Caco-2 (cell line): ENCODE measurements at regions not wholly inside any gene's neighbourhood (a gene's known extent, or its start where the extent isn't known, plus 50 kb on each side); places are given as distances from the start of the nearest gene placed in this dataset.

ENCODE experiments used
- BruUV-seq: library from RNA; stranded (reverse); fragments of 400-500 nt; replicated peaks from 2 replicates; lab custom pipeline; 2021; lab: Mats Ljungman, UMichigan
- CTCF ChIA-PET: fragments of 300-600 bp; sonication (Branson Sonifier 250); formaldehyde crosslinking; loops from one replicate; lab custom pipeline; 2022; ENCODE audit warnings: antibody characterized with exemption; lab: Charles Lee
- POLR2A ChIA-PET: fragments of 300-600 bp; sonication (Branson Sonifier 250); formaldehyde crosslinking; loops from one replicate; lab custom pipeline; 2022; ENCODE audit warnings: antibody characterized with exemption; lab: Charles Lee
- DNase-seq, 2 experiments: peaks; one replicate each; pipeline versions ENCODE4 v3.0.0 to v3.0.0-alpha.2; 2020 to 2022
- H3K27me3 ChIP-seq: replicated peaks from 2 replicates; pipeline ENCODE4 v1.6.0; 2011; ENCODE audit warnings: low read length; ENCODE audit not compliant: control insufficient read depth, insufficient read depth
- H3K36me3 ChIP-seq: 2 replicates; pipeline ENCODE4 v1.5.1; 2011; ENCODE audit warnings: low read length; ENCODE audit not compliant: control insufficient read depth, insufficient read depth
- H3K4me1 ChIP-seq: fragments of 250-450 bp; sonication (Bioruptor Pico); 2 replicates; pipeline ENCODE4 v1.5.1; 2020; ENCODE audit warnings: mild to moderate bottlenecking
- H3K4me3 ChIP-seq: 2 replicates; pipeline ENCODE4 v1.5.1; 2011; ENCODE audit warnings: low read depth, mild to moderate bottlenecking, control low read depth, low read length
- H3K9me3 ChIP-seq: fragments of 250-450 bp; sonication (Bioruptor Pico); 2 replicates; pipeline ENCODE4 v1.5.1; 2020; ENCODE audit warnings: mild to moderate bottlenecking, moderate library complexity
- H3K27ac Mint-ChIP-seq: one replicate; pipeline ENCODE4 v1.8.0; 2022; ENCODE audit warnings: mixed read lengths; ENCODE audit not compliant: unreplicated experiment
- H3K27me3 Mint-ChIP-seq: one replicate; pipeline ENCODE4 v1.8.0; 2022; ENCODE audit warnings: mixed read lengths; ENCODE audit not compliant: insufficient read depth, unreplicated experiment
- H3K36me3 Mint-ChIP-seq: one replicate; pipeline ENCODE4 v1.8.0; 2022; ENCODE audit warnings: mild to moderate bottlenecking, mixed read lengths; ENCODE audit not compliant: insufficient read depth, unreplicated experiment
- H3K4me1 Mint-ChIP-seq: one replicate; pipeline ENCODE4 v1.8.0; 2022; ENCODE audit warnings: low read depth, mixed read lengths; ENCODE audit not compliant: unreplicated experiment
- H3K4me3 Mint-ChIP-seq: one replicate; pipeline ENCODE4 v1.8.0; 2022; ENCODE audit warnings: mild to moderate bottlenecking, moderate library complexity, mixed read lengths; ENCODE audit not compliant: unreplicated experiment
- H3K9me3 Mint-ChIP-seq: one replicate; pipeline ENCODE4 v1.8.0; 2022; ENCODE audit warnings: mixed read lengths; ENCODE audit not compliant: unreplicated experiment
- CTCF ChIP-seq, 2 experiments: fragments of 200-600 bp in 1 of 2; IDR thresholded peaks; 1 replicate in 1 of 2; 2 replicates in 1 of 2; pipeline versions ENCODE4 v1.5.1 to v1.8.0; 2011 to 2022; ENCODE audit warnings: antibody characterized with exemption in 1 of 2, control low read depth in 1 of 2, inconsistent platforms in 1 of 2, low read depth in 1 of 2, low read length in 1 of 2, mild to moderate bottlenecking in 1 of 2, moderate library complexity in 1 of 2; ENCODE audit not compliant: insufficient read depth in 1 of 2, severe bottlenecking in 1 of 2, unreplicated experiment in 1 of 2
- intact Hi-C: fragments of 100-400 bp; cut with micrococcal nuclease; formaldehyde crosslinking; loops from one replicate; pipeline ENCODE4 v1.10.0; 2022; ENCODE audit not compliant: unreplicated experiment

GRCh38 chr2:104768694-104769093, 85.2 kb upstream of the POU3F3 start:
- H3K4me3 Mint-ChIP-seq: no peak overlapping the region
- no peak for TF ChIP-seq CTCF (IDR thresholded peaks at IDR 0.05; ENCODE audit: insufficient read depth in 1 of 2, low read depth in 1 of 2, low read length in 1 of 2, severe bottlenecking in 1 of 2, unreplicated experiment in 1 of 2)
- no TSS peak for BruUV-seq
- intact Hi-C loops: no loop called here
- DNase-seq: no peak
- CTCF ChIA-PET: no interaction called here
- H3K36me3 ChIP-seq: no peaks in the 10 kb centered on the region
- H3K27ac Mint-ChIP-seq: no peak overlapping the region
- POLR2A ChIA-PET: no interaction called here
- H3K27me3 Mint-ChIP-seq: peaks cover 10% of the 10 kb centered on the region
- H3K36me3 Mint-ChIP-seq: no peaks in the 10 kb centered on the region
- H3K4me3 ChIP-seq: no peak overlapping the region
- H3K27me3 ChIP-seq: no peaks in the 10 kb centered on the region
- no peaks in the 10 kb centered on the region for H3K4me1 ChIP-seq
- no peaks in the 10 kb centered on the region; the same call in 1 of the 2 replicates for H3K9me3 ChIP-seq
- no peaks in the 10 kb centered on the region for H3K4me1 Mint-ChIP-seq
- no peaks in the 10 kb centered on the region for H3K9me3 Mint-ChIP-seq

GRCh38 chr2:104769096-104769495, 84.8 kb upstream of the POU3F3 start:
- Mint-ChIP-seq H3K27ac (no peak overlapping the region), H3K4me1 (no peaks in the 10 kb centered on the region), H3K9me3 (no peaks in the 10 kb centered on the region), H3K27me3 (peaks cover 10% of the 10 kb centered on the region), H3K4me3 (no peak overlapping the region), H3K36me3 (no peaks in the 10 kb centered on the region)
- no peaks in the 10 kb centered on the region; the same call in 1 of the 2 replicates for H3K9me3 ChIP-seq
- intact Hi-C loops: no loop called here
- CTCF ChIA-PET: no interaction called here
- POLR2A ChIA-PET: no interaction called here
- TF ChIP-seq CTCF (IDR thresholded peaks at IDR 0.05; ENCODE audit: insufficient read depth in 1 of 2, low read depth in 1 of 2, low read length in 1 of 2, severe bottlenecking in 1 of 2, unreplicated experiment in 1 of 2): no peak
- no peak overlapping the region for H3K4me3 ChIP-seq
- no peak for DNase-seq
- H3K27me3 ChIP-seq: no peaks in the 10 kb centered on the region; the same call in 1 of the 2 replicates
- no TSS peak for BruUV-seq
- H3K36me3 ChIP-seq: no peaks in the 10 kb centered on the region
- H3K4me1 ChIP-seq: no peaks in the 10 kb centered on the region

- H3K9me3 Mint-ChIP-seq: no peaks in the 10 kb centered on the region
- TF ChIP-seq CTCF (IDR thresholded peaks at IDR 0.05; ENCODE audit: insufficient read depth in 1 of 2, low read depth in 1 of 2, low read length in 1 of 2, severe bottlenecking in 1 of 2, unreplicated experiment in 1 of 2): no peak
- intact Hi-C loops: no loop called here
- Histone ChIP-seq H3K9me3 (no peaks in the 10 kb centered on the region; the same call in 1 of the 2 replicates), H3K36me3 (no peaks in the 10 kb centered on the region), H3K27me3 (no peaks in the 10 kb centered on the region; the same call in 1 of the 2 replicates), H3K4me1 (no peaks in the 10 kb centered on the region), H3K4me3 (no peak overlapping the region)
- no TSS peak for BruUV-seq
- no peaks in the 10 kb centered on the region for H3K4me1 Mint-ChIP-seq
- H3K27me3 Mint-ChIP-seq: peaks cover 13% of the 10 kb centered on the region
- H3K4me3 Mint-ChIP-seq: no peak overlapping the region
- POLR2A ChIA-PET: no interaction called here
- H3K27ac Mint-ChIP-seq: no peak overlapping the region
- no peak for DNase-seq
- CTCF ChIA-PET: no interaction called here
- no peaks in the 10 kb centered on the region for H3K36me3 Mint-ChIP-seq
These were observed 80.9 kb upstream of the POU3F3 start for GRCh38 chr2:104772996-104773395.
